ENCODE measurements at regions not wholly inside any gene's neighbourhood (a gene's known extent, or its start where the extent isn't known, plus 50 kb on each side); places are given as distances from the start of the nearest gene placed in this dataset.
"Not testable (repeated sequence)": the region's sequence is repeated elsewhere in the genome, so short reads cannot be mapped to it uniquely, and the experiment has no call there.

- DNase-seq, result no peak
Observed at GRCh38 chr6:115053169-115053860, 710.5 kb upstream of the HS3ST5 start.

GRCh38 chr6:115016593-115016992 lies 673.8 kb upstream of the HS3ST5 start:
- no peak for DNase-seq

GRCh38 chr6:115004982-115005381 lies 662.2 kb upstream of the HS3ST5 start:
- DNase-seq, result no peak

- no peak for DNase-seq
Observed at GRCh38 chr6:115004204-115004603, 661.4 kb upstream of the HS3ST5 start.

- DNase-seq, result no peak
Observed at GRCh38 chr6:115001731-115002350, 659.0 kb upstream of the HS3ST5 start.

GRCh38 chr6:115000736-115001135 lies 657.9 kb upstream of the HS3ST5 start:
- no peak for DNase-seq

- DNase-seq, result no peak
Observed at GRCh38 chr6:114998492-114998891, 655.7 kb upstream of the HS3ST5 start.

GRCh38 chr6:114997813-114998292 lies 655.0 kb upstream of the HS3ST5 start:
- peak; percentile 47 for DNase-seq

GRCh38 chr6:114995526-114995925 lies 652.7 kb upstream of the HS3ST5 start:
- DNase-seq, result no peak

- DNase-seq, result no peak
Observed at GRCh38 chr6:114989279-114989964, 646.6 kb upstream of the HS3ST5 start.

GRCh38 chr6:114987281-114987680 lies 644.5 kb upstream of the HS3ST5 start:
- no peak for DNase-seq

- DNase-seq, result no peak
Observed at GRCh38 chr6:114955363-114955762, 612.5 kb upstream of the HS3ST5 start.

GRCh38 chr6:114952229-114952628 lies 609.4 kb upstream of the HS3ST5 start:
- no peak for DNase-seq

- DNase-seq, result no peak
Observed at GRCh38 chr6:114945392-114945791, 602.6 kb upstream of the HS3ST5 start.

GRCh38 chr6:114941078-114941477 lies 598.3 kb upstream of the HS3ST5 start:
- no peak for DNase-seq

GRCh38 chr6:114940181-114940580 lies 597.4 kb upstream of the HS3ST5 start:
- DNase-seq, result no peak

GRCh38 chr6:114939630-114940029 lies 596.8 kb upstream of the HS3ST5 start:
- DNase-seq, result no peak

- DNase-seq, result no peak
Observed at GRCh38 chr6:114936080-114936479, 593.3 kb upstream of the HS3ST5 start.

- DNase-seq, result no peak
Observed at GRCh38 chr6:114934079-114934478, 591.3 kb upstream of the HS3ST5 start.

GRCh38 chr6:114928731-114929130 lies 585.9 kb upstream of the HS3ST5 start:
- not testable (repeated sequence) for DNase-seq

GRCh38 chr6:114906096-114906495 lies 563.3 kb upstream of the HS3ST5 start:
- no peak for DNase-seq

- no peak for DNase-seq
Observed at GRCh38 chr6:114897536-114897935, 554.7 kb upstream of the HS3ST5 start.

GRCh38 chr6:114892211-114892610 lies 549.4 kb upstream of the HS3ST5 start:
- DNase-seq, result no peak

GRCh38 chr6:114888241-114888640 lies 545.4 kb upstream of the HS3ST5 start:
- DNase-seq, result no peak
